ENCODE measurements at regions not wholly inside any gene's neighbourhood (a gene's known extent, or its start where the extent isn't known, plus 50 kb on each side); places are given as distances from the start of the nearest gene placed in this dataset.
A peak's percentile ranks its signal among the peaks of the same experiment; 100 is the strongest.

- H3K36me3 ChIP-seq (ENCODE audit: control insufficient read depth, insufficient read depth, low read length): no peaks in the 10 kb centered on the region
- H3K4me2 ChIP-seq (ENCODE audit: extremely low read depth, insufficient read depth, low read length): no peak overlapping the region
- no peak for TF ChIP-seq EZH2 (IDR thresholded peaks at IDR 0.05; ENCODE audit: low read length, missing control alignments)
- TF ChIP-seq CTCF (conservative IDR thresholded peaks at IDR 0.05 in 1 of 2, IDR thresholded peaks at IDR 0.05 in 1 of 2; ENCODE audit: low read depth in 1 of 2, low read length in 2 of 2): no peak
- no peak overlapping the region for H3K9ac ChIP-seq (ENCODE audit: insufficient read depth, low read length)
- H4K20me1 ChIP-seq (ENCODE audit: control insufficient read depth, extremely low read depth, insufficient read depth, low read length): no peaks in the 10 kb centered on the region
- DNase-seq (ENCODE audit: low read depth in 2 of 2): no peak
- H3K27me3 ChIP-seq (ENCODE audit: control insufficient read depth, insufficient read depth, low read length): no peaks in the 10 kb centered on the region
- H3K27ac ChIP-seq (ENCODE audit: insufficient read depth, low read length): no peak overlapping the region
- peaks cover 5% of the 10 kb centered on the region for H3K4me1 ChIP-seq (ENCODE audit: control insufficient read depth, extremely low read depth, insufficient read depth, low read length)
- H2AFZ ChIP-seq (ENCODE audit: low read length): no peak overlapping the region
- H3K79me2 ChIP-seq (ENCODE audit: control insufficient read depth, insufficient read depth, low read length): no peaks in the 10 kb centered on the region
- H3K9me3 ChIP-seq (ENCODE audit: control insufficient read depth, insufficient read depth, low read depth, low read length): no peaks in the 10 kb centered on the region
- H3K4me3 ChIP-seq (replicated peaks in 1 of 4; ENCODE audit: control extremely low read depth in 1 of 4, insufficient read depth in 1 of 4, low read depth in 3 of 4, low read length in 4 of 4): no peak overlapping the region
Observed at GRCh38 chr16:86960266-86960665, 356.9 kb downstream of the C16orf95 start.

GRCh38 chr16:86961171-86961601 lies 356.0 kb downstream of the C16orf95 start:
- Histone ChIP-seq H3K79me2 (ENCODE audit: control insufficient read depth, insufficient read depth, low read length) (no peaks in the 10 kb centered on the region), H3K9ac (ENCODE audit: insufficient read depth, low read length) (no peak overlapping the region), H3K4me1 (ENCODE audit: control insufficient read depth, extremely low read depth, insufficient read depth, low read length) (peaks cover 5% of the 10 kb centered on the region), H3K27me3 (ENCODE audit: control insufficient read depth, insufficient read depth, low read length) (no peaks in the 10 kb centered on the region), H4K20me1 (ENCODE audit: control insufficient read depth, extremely low read depth, insufficient read depth, low read length) (no peaks in the 10 kb centered on the region), H3K4me2 (ENCODE audit: extremely low read depth, insufficient read depth, low read length) (peak overlapping the region; percentile 57), H3K9me3 (ENCODE audit: control insufficient read depth, insufficient read depth, low read depth, low read length) (no peaks in the 10 kb centered on the region), H2AFZ (ENCODE audit: low read length) (peak overlapping the region; percentile 1), H3K27ac (ENCODE audit: insufficient read depth, low read length) (no peak overlapping the region), H3K36me3 (ENCODE audit: control insufficient read depth, insufficient read depth, low read length) (no peaks in the 10 kb centered on the region), H3K4me3 (replicated peaks in 1 of 4; ENCODE audit: control extremely low read depth in 1 of 4, insufficient read depth in 1 of 4, low read depth in 3 of 4, low read length in 4 of 4) (no peak overlapping the region)
- DNase-seq (ENCODE audit: low read depth in 2 of 2): peak; percentile 36 to 77
- TF ChIP-seq CTCF (conservative IDR thresholded peaks at IDR 0.05 in 1 of 2, IDR thresholded peaks at IDR 0.05 in 1 of 2; ENCODE audit: low read depth in 1 of 2, low read length in 2 of 2) (no peak), EZH2 (IDR thresholded peaks at IDR 0.05; ENCODE audit: low read length, missing control alignments) (no peak)

- Histone ChIP-seq H3K79me2 (ENCODE audit: control insufficient read depth, insufficient read depth, low read length) (no peaks in the 10 kb centered on the region), H3K27me3 (ENCODE audit: control insufficient read depth, insufficient read depth, low read length) (peaks cover 2% of the 10 kb centered on the region), H3K4me2 (ENCODE audit: extremely low read depth, insufficient read depth, low read length) (no peak overlapping the region), H3K27ac (ENCODE audit: insufficient read depth, low read length) (no peak overlapping the region), H3K36me3 (ENCODE audit: control insufficient read depth, insufficient read depth, low read length) (no peaks in the 10 kb centered on the region), H3K9me3 (ENCODE audit: control insufficient read depth, insufficient read depth, low read depth, low read length) (no peaks in the 10 kb centered on the region), H3K4me3 (replicated peaks in 1 of 4; ENCODE audit: control extremely low read depth in 1 of 4, insufficient read depth in 1 of 4, low read depth in 3 of 4, low read length in 4 of 4) (no peak overlapping the region), H2AFZ (ENCODE audit: low read length) (no peak overlapping the region), H3K9ac (ENCODE audit: insufficient read depth, low read length) (no peak overlapping the region), H3K4me1 (ENCODE audit: control insufficient read depth, extremely low read depth, insufficient read depth, low read length) (peaks cover 5% of the 10 kb centered on the region), H4K20me1 (ENCODE audit: control insufficient read depth, extremely low read depth, insufficient read depth, low read length) (no peaks in the 10 kb centered on the region)
- DNase-seq (ENCODE audit: low read depth in 2 of 2): no peak
- TF ChIP-seq CTCF (conservative IDR thresholded peaks at IDR 0.05 in 1 of 2, IDR thresholded peaks at IDR 0.05 in 1 of 2; ENCODE audit: low read depth in 1 of 2, low read length in 2 of 2): no peak
- TF ChIP-seq EZH2 (IDR thresholded peaks at IDR 0.05; ENCODE audit: low read length, missing control alignments): no peak
Observed at GRCh38 chr16:86962259-86962658, 354.9 kb downstream of the C16orf95 start.
